ENCODE measurements at regions not wholly inside any gene's neighbourhood (a gene's known extent, or its start where the extent isn't known, plus 50 kb on each side); places are given as distances from the start of the nearest gene placed in this dataset.

- no peak for TF ChIP-seq POLR2A (IDR thresholded peaks at IDR 0.05)
- no peak for TF ChIP-seq CTCF (IDR thresholded peaks at IDR 0.05)
Observed at GRCh38 chr2:21856708-21857107, 732.9 kb downstream of the TDRD15 start.
